ENCODE measurements at regions not wholly inside any gene's neighbourhood (a gene's known extent, or its start where the extent isn't known, plus 50 kb on each side); places are given as distances from the start of the nearest gene placed in this dataset.
"Not testable (repeated sequence)": the region's sequence is repeated elsewhere in the genome, so short reads cannot be mapped to it uniquely, and the experiment has no call there.

- no peak for DNase-seq (ENCODE audit: low read depth)
Observed at GRCh38 chr14:44873536-44873935, 88.2 kb downstream of the KLHL28 start.

- no peak for DNase-seq (ENCODE audit: low read depth)
Observed at GRCh38 chr14:44866770-44867169, 95.0 kb downstream of the KLHL28 start.

- no peak for DNase-seq (ENCODE audit: low read depth)
Observed at GRCh38 chr14:44866322-44866721, 95.4 kb downstream of the KLHL28 start.

- no peak for DNase-seq (ENCODE audit: low read depth)
Observed at GRCh38 chr14:44863271-44863670, 98.5 kb downstream of the KLHL28 start.

- DNase-seq (ENCODE audit: low read depth): no peak
Observed at GRCh38 chr14:44854114-44854513, 107.6 kb downstream of the KLHL28 start.

- no peak for DNase-seq (ENCODE audit: low read depth)
Observed at GRCh38 chr14:44847526-44848309, 114.0 kb downstream of the KLHL28 start.

- peak; percentile 5 for DNase-seq (ENCODE audit: low read depth)
Observed at GRCh38 chr14:44846232-44846824, 115.4 kb downstream of the KLHL28 start.

GRCh38 chr14:44835928-44836327 lies 125.8 kb downstream of the KLHL28 start:
- DNase-seq (ENCODE audit: low read depth): not testable (repeated sequence)

GRCh38 chr14:44833376-44834060 lies 128.2 kb downstream of the KLHL28 start:
- no peak for DNase-seq (ENCODE audit: low read depth)

- no peak for DNase-seq (ENCODE audit: low read depth)
Observed at GRCh38 chr14:44830371-44830770, 131.4 kb downstream of the KLHL28 start.

- DNase-seq (ENCODE audit: low read depth): no peak
Observed at GRCh38 chr14:44829021-44829420, 132.7 kb downstream of the KLHL28 start.

GRCh38 chr14:44828023-44828422 lies 133.7 kb downstream of the KLHL28 start:
- no peak for DNase-seq (ENCODE audit: low read depth)

- no peak for DNase-seq (ENCODE audit: low read depth)
Observed at GRCh38 chr14:44820230-44820964, 141.3 kb downstream of the KLHL28 start.

GRCh38 chr14:44814196-44814595 lies 147.6 kb downstream of the KLHL28 start:
- DNase-seq (ENCODE audit: low read depth): no peak

GRCh38 chr14:44812672-44813071 lies 149.1 kb downstream of the KLHL28 start:
- no peak for DNase-seq (ENCODE audit: low read depth)

GRCh38 chr14:44804391-44804790 lies 157.4 kb downstream of the KLHL28 start:
- no peak for DNase-seq (ENCODE audit: low read depth)

- no peak for DNase-seq (ENCODE audit: low read depth)
Observed at GRCh38 chr14:44803239-44803905, 158.4 kb downstream of the KLHL28 start.

GRCh38 chr14:44798386-44799242 lies 163.1 kb downstream of the KLHL28 start:
- no peak for DNase-seq (ENCODE audit: low read depth)

GRCh38 chr14:44795725-44796124 lies 166.0 kb downstream of the KLHL28 start:
- no peak for DNase-seq (ENCODE audit: low read depth)

GRCh38 chr14:44791730-44792129 lies 170.0 kb downstream of the KLHL28 start:
- no peak for DNase-seq (ENCODE audit: low read depth)

- no peak for DNase-seq (ENCODE audit: low read depth)
Observed at GRCh38 chr14:44788612-44789011, 173.1 kb downstream of the KLHL28 start.
